Endometrium (tissue), 2 donors: ENCODE measurements at regions not wholly inside any gene's neighbourhood (a gene's known extent, or its start where the extent isn't known, plus 50 kb on each side); places are given as distances from the start of the nearest gene placed in this dataset.

Experiments used
- FAIRE-seq: peaks from 2 replicates; lab custom pipeline; 2012; peaks lifted over from hg19 to GRCh38; lab: Jason Lieb, UNC
- donor health status: control.
- donor health status: control.

DNA sequence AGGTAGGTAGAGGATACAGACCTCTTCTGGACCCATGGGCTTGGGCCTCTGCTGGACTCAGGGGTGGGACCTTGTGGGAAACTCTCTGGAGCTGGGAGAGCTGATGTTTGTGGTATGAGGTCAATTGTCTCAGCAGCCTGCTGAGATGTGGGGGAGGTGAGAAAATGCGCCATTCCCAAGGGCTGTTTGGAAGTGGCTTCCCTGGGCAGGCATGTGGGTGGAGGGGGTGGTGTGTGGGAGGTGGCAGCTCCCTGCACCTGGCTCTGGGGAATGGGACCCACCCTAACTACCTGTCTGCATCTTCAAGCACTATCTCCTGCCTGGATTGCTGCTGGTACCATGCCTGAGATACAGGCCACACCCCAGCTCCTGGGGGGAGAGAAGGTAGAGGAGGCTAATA, 97.4 kb upstream of the THY1 start:
- FAIRE-seq: no peak

DNA sequence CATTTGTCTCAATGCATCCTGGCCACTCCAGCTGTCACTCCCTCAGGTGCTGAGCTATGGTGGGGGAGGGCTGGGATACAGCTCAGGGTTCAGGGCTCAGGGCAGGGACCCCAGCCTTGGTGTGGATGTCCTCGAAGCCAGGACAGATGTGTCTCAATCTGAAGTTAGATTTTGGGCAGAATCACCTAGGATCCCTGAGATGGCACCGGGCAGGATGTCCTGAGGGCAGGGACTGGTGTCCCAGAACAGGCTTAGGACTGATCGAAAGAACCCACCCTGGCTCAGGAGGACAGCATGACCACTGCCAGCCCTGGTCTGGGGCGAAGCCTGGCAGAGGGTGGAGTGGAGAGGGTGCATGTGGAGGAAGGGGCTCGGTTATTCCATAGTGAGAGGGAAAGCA, 96.8 kb upstream of the THY1 start:
- FAIRE-seq: no peak

DNA sequence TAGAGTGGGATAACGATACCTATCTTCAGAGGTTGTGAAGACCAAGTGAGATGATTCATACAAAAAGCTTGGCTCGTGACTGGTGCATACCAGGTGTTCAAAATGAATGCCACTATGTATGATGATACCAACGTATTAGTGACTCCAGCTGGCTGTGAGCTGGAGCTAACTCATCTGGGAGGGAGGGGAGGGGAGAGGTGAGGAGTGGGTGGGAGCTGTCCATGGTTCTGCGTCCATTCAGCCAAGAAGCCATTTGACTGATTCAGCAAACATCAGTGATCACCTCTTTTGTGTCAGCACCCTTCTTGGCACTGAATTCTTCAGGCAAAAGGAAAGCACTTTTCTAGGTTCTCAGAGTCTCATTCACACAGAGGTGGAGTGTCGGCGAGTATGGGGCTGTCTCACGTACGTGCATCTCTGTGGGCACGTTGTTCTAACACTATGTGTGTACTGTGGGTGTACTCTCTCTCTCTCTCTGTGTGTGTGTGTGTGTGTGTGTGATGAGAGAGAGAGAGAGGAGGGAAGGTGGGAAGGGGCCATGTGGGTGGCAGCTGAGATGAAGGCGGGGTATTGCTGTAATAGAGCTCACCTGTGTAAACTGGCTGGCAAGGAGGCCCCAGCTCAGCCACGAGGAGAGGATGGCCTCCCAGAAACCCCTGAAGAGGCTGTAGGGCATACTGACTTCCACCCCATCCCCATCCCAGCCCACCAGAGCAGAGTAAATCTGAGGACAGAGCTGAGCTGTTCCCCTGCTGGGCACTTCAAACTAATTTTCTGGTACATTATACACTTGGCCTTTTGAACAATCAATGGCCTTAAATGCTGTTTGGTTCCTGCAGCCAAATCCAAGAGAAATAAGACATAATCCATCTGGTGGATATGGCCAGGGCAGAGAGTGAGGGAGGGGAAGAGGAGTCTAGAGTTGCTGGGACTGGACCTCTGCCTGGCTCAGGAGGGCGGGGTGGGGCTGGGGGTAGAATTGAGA, 96.1 kb upstream of the THY1 start:
- no peak for FAIRE-seq

DNA sequence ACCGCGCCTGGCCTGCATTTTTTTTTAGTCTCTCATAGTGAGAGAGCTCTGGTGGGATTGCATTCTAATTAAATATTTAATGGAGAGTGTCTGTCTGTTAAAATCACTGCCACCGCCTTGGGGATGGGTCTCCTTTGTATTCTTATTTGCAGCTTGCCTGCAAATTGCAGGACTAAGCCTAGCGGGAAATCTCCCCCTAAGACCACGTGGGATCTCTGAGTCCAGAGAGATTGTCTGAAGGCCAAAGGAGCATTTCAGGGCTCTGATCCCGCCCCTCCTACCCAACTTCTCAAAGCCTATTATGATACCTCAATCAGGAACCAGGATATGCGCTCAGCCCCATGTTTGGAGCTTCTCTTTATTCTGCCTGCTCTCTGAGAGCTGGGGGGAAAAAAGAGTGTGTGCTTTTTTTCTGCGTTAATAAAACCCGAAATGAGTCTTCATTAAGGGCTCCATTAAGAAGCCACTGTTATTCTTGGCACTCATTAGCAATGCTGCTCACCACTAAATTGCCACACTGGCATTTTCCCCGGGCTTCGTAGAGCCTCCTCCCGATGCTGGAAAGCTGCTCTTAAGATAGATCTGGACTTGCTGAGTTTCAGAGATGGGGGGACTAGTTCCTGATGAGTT, 92.9 kb upstream of the THY1 start:
- FAIRE-seq: no peak

DNA sequence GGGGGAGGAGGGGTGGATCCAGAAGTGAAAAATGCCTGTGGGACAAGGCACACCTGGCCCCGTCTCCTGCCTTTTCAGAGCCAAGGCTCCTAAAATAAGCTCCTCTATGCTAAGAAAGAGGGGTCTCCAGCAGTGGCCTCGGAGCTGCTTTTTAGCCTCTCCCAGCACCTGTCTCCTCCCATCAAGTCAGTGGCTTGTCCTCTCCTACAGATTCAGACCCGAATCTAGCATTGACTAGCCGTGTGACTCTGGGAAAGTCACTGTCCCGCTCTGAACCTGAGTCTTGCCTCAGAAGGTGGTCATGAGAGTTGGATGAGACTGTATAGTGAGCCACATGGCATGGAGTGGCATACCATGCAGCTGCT, 90.8 kb upstream of the THY1 start:
- FAIRE-seq: no peak

DNA sequence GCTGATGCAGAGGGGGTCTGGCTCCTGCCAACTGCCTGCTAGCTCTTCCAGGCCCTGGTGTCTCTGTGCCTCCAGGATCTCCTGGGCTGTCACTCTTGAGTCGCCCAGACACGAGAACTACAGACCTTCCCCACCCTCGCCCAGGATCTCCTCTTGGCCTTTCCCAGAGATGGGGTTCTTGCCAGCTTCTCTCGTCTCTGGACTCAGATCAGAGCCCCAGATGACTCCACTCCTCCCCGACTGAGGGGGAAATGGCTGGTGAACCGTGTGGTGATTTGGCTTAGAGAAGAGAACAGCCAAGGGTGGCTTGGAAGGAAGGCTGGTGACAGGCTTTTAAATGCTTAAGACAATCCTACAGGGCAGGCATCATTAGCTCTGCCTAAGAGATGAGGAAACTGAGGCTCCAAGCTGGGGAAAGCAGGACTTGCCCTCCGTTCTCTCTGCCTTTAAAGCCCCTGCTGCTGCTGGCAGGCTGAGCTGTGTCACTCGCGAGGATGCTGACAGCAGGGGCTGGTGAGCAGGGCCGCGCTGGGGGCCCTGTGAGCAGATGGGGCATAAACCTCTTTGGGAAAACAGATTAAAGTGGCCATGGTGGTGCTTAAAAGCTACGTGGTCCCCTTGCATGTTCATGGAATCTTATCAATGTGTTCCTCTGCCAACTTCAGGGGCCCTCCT, 90.3 kb upstream of the THY1 start:
- FAIRE-seq: no peak

DNA sequence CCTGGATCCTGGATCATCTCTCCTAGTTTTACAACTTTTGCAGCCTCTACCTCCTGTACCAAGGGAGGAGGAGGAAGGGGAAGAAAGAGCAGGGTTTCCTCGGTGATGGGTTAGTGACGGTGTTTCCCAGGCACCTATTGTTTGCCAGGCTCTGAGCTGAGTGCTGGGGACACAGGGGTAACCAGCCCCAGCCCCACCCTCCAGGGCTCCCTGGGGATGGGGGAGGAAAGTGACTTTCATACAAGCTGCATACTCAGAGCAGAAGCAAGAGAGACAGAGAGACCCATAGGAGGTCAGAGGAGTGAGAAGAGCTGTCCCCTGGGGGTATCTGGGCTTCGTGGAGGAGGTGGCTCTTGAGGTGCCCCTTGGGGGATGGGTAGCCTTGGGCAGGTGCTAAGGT, 89.4 kb upstream of the THY1 start:
- FAIRE-seq: no peak

DNA sequence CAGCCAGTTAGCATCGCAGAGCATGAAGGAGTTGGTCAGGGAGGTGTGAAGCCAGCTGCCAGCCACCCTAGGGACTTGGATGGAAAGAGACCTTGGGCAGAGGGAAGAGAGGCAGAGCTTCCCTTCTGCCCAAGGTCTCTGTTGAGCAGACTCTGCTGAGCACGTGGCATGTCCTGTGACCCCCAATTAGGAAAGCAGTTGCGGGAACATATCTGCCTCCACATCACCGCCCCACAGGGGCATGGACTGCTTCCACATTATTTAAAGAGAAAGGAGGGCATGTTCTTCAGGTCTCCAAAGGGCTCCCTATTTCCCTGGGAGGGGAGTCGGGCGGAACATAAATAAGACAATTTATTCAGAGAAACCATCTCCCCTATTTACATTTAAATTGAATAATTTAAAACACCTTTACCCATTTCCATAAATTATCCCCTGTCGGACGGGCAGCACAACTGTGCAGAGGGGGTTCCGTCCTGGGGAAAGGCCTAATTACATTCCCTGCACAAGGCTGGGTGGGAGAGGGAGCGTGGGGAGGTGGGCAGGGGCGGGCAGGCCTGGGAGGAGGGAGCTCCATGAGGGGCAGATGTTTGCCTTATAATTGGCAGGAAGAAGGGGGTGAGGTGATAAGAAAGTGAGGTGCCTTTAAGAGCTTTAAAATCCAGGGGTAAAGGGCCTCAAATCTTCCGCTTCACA, 88.8 kb upstream of the THY1 start:
- FAIRE-seq: no peak

DNA sequence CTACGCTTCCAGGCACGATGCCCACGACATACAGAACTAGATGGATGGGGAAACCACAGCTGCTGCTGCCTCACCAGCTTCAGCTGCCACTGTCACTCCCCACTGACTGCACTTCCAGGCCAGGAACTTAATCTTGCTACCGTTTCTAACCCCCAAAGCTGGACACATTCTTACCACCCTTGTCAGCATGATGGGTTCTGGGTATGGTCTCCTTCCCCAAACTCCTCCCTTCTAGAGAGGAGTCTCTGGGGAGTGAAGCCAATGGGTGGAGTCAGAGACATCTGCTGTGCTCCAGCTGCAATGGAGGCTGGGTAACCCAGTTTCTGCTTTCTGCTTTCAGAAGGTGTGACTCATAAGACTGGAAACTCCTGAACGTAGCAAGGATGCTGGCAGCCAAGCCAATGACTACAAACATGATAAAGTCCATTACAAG, 87.0 kb upstream of the THY1 start:
- no peak for FAIRE-seq

DNA sequence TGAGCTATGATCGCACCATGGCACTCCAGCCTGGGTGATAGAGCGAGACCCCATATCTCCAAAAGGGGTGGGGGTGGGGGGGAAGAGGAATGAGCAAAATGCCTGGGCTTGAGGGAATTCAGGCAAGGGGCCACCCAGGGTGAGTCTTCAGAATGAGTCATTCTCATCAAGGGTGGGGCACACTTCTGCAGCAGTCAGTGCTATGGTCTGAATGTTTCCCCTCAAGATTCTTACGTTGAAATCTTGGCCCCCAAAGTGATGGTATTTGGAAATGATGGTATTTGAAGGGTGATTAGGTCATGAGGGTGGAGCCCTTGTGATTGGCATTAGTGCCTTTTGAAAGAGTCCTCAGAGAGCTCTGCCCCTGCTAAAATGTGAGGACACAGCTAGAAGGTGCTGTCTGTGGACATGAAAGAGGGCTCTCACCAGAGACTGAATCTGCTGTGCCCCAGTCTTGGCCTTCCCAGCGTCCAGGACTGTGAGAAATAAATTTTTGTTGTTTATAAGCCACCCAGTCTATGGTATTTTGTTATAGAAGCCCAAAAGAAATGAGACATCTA, 86.4 kb upstream of the THY1 start:
- no peak for FAIRE-seq

DNA sequence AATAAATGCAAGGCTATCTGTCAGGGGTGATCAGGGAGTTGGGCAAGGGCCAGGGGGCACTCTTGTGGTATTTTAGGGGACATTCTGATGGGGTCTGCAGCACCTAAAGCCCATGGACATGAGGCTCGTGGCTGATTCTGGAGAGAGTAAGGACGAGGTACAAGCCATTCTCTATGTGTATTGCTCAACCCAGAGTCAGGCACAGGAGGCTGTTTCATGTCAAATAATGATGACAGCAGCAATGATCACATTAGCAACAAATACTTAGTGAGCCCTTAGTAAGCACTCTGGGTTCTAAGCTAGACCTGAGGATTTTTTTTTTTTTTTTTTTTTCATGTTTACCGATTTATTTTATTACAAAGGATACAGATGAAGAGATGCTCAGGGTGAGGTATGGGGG, 83.5 kb upstream of the THY1 start:
- FAIRE-seq: no peak

DNA sequence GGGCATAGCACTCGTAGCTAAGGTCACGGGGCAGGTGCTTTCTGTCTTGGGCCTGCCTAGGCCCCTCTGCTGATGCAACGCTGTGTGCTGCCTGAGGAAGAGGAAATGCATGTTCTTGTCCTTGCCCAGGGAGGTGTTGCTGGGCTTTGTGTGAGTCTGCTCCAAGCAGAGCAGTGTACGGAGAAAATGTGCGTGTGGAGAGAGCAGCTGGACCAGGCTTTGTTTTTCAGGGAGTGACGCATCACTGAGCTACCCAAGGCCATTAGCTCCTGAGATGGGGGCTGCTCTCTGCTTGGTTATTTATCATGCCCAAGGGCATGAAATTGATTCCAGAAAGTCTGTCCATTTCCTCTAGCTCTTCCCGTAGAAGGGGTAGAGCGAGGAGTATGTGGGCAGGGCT, 82.9 kb upstream of the THY1 start:
- no peak for FAIRE-seq

DNA sequence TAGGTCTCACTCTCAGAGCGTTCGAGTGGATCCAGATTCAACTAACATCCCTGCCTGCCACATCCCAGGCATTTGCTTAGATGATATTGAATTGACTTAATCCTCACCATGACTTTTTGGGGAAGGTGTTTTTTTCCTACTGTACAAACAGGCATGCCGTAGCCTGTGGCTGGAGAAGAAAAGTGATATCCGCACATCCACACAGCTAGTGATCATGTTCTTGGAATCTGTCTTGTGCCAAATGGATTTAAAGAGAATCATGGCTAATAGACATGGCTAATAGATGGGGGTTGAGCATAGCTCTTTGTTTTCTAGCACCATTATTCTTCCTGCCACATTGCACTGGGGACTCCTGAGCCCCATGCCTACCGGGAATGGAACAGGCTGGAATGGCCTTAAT, 82.1 kb upstream of the THY1 start:
- FAIRE-seq: no peak

DNA sequence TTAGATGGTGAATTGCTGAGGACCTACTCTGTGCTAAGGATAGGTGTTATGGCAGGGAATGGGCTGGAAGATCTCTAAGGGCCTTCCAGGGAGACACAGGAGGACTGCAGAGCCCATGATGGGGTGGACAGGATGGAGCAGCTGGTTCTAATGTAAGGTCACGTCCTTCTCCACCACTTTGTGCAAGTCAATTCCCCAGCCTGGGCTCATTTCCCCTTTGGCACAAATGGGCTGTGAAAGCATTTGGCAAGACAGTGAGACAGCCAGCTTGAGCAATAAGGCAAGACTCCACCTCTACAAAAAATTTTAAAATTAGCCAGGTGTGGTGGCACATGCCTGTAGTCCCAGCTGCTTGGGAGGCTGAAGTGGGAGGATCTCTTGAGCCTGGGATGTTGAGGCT, 81.4 kb upstream of the THY1 start:
- no peak for FAIRE-seq

DNA sequence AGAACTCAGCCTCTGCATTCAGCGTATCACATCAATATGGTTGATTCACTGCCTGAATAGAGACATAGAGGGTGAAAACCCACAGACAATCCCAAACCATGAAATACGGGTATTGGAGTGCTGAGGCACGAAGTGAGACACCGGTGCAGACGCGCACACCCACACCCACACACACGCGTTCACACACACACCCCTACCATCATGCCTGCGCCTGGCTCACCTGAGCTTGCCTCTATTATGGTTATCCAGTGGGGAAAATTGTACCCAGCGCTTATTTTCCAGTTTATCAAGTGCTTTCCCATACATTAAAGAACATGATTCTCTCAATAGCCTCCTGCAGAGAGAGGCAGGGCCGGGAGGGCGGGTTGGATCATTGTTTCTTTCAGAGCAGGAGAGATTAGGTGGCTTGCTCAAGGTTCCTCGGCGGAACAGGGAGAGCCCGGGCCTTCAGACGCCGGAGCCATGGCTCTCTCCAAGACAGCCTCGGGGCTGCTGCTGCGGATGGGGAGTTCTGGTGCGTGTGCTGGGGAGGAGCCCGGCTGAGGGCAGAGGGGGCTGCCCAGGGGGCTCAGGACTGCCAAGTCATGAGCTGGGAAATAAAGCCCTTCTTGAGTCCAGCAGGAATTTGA, 78.9 kb upstream of the THY1 start:
- no peak for FAIRE-seq

DNA sequence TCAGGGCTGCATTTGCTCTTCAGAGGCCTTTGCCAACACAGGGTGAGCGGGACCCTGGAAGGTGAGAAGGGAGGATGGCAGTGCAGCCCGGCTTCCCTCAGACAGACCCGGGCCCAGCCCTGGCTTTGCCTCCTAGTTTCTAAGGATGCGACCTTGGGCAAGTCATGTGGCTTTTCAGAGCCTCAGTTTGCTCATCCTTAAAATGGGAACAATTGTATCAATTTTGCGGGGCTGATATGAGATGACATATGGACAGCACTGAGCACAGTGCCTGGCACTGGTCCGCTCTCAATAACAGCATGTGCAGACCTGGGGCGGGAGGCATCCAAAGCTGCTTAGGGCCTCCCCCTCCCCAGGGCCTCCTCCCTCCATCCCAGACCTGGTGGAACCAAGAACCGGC, 74.7 kb upstream of the THY1 start:
- no peak for FAIRE-seq

DNA sequence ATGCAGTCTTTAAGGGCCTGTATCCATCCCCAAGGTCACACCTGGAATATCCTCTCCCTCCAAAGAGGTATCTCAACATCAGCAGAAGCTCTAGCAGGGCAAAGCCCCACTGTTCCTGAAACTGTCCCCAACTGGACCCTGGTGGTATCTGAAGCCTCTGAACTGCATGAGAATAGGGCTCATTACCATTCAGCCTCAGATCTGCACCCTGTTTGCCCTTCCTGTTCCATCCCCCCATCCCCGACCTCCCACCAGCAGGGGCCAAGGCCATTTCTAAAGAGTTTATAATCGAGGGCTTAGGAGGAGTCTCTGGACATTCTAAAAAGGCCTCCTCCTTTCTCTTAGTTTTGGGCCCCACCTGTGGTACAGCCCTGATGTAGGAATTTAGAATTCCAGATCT, 74.0 kb upstream of the THY1 start:
- no peak for FAIRE-seq

DNA sequence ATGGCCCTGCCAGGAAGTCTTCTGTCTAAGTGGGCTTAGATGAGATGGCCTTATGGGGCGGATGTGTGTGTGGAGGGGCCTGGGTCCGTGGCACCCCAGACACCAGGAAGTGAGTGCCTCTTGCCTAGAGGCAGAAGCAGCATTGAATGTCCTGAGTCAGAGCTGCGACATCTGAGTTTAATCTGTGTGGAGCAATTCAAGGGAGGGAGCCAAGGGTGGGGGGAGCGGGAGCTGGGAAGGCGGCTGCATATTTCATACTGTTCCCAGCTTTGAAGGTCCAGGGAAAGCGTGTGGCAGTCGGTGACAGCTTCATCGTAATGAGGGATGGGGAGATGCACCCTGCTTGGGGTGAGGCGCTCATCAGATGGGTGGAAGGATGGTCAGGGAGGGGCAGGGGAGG, 73.5 kb upstream of the THY1 start:
- FAIRE-seq: no peak

DNA sequence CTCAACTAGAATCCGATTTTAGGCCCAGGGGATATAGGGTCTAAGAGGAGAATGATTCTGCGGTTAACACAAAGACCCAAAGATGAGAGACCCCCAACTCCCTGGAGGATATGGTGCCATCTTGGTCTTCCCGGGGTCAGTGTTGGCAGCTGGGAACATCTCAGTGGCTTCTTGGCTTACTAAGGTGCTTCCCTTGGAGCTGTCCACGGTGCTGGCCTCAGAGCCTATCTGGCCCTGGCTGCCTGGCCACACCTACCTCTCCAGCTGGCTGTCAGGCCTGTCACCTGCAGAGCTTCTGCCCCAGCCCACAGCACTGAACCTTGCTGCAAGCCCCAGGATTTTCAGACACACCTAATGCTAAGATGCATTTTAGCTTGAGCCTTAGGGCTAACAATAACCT, 70.7 kb upstream of the THY1 start:
- FAIRE-seq: no peak

DNA sequence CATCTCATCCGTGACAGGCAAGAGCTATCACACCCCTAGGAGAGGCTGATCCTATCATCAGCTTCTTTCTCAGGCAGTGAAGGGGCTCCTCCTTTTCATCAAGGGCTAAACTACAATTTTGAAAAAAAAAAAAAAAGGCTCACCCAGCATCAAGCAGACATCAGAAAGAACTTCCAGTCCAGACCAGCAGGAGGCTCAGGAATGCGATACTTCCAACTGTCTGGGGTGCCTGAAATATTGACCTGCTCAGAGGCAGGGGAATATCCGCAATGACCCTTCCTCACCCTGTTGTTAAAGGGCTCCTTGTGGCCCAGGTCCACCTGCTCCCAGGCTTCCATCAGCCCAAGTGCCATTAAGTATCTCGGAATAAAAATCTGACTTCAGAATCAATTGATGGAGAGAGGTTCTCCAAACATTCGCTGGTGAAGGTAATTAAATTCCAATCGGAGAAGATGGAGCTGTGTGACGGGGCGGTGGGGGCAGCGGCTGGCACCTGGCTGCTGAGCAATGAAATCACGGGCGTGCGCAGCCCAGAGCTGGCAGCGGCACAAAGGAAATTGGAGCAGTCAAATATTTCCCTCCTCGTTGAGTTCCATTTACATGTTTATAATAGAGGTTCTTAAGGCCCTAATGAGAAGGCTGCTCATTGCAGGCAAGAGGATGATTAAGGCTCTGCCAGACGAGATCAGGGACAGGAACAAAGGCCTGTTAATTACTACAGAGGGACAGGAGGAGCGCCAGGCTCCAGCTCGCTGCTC, 69.0 kb upstream of the THY1 start:
- no peak for FAIRE-seq
